Left forelimb (tissue), 1 donor: ENCODE measurements at regions not wholly inside any gene's neighbourhood (a gene's known extent, or its start where the extent isn't known, plus 50 kb on each side); places are given as distances from the start of the nearest gene placed in this dataset.
"Not testable (repeated sequence)": the region's sequence is repeated elsewhere in the genome, so short reads cannot be mapped to it uniquely, and the experiment has no call there.

ENCODE experiments used
- DNase-seq: peaks from one replicate; pipeline ENCODE4 v3.0.0-alpha.2; 2018; ENCODE audit warnings: low spot score

DNA sequence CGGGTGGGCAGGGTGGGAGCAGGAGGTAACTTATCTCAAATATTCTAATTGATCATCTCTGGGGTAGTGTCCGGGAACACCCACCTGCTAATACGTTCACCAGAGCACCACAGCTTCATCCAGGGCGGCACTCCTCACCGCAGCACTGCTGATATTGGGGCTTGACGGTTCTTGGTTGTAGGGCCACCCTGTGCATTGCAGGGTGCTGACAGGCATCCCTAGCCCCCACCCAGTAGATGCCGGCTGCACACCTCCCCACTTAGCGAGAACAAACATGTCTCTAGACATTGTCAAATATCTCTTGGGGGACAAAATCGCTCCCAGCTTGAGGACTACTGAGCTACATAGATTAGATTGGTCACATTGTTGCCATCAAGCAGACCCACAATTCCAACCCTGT, 73.9 kb upstream of the WASF3 start:
- no peak for DNase-seq

DNA sequence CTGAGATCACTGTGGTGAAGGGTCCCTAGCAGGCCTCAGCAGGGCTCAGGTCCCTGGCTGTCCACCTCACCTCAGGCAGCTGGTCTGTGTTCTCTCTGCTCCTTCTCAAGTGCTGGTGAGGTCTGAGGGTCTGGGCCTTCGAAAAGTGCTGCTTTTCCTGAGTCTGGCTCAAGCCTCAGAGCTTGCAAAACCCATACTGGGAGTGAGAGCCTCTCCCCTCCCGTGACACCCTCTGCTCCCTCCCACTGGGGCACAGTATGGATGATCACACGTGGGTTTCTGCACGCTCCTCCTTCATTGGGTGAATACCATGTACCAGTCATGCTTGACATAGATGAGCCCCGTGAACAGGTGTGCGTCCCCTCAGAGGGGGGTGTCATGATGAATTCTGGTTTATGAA, 73.3 kb upstream of the WASF3 start:
- no peak for DNase-seq

GRCh38 chr13:26485288-26485687, 72.2 kb upstream of the WASF3 start:
- no peak for DNase-seq

GRCh38 chr13:26485786-26486185, 71.7 kb upstream of the WASF3 start:
- DNase-seq, result no peak

GRCh38 chr13:26486550-26486949, 70.9 kb upstream of the WASF3 start:
- DNase-seq, result no peak

GRCh38 chr13:26487781-26488180, 69.7 kb upstream of the WASF3 start:
- DNase-seq, result no peak

DNA sequence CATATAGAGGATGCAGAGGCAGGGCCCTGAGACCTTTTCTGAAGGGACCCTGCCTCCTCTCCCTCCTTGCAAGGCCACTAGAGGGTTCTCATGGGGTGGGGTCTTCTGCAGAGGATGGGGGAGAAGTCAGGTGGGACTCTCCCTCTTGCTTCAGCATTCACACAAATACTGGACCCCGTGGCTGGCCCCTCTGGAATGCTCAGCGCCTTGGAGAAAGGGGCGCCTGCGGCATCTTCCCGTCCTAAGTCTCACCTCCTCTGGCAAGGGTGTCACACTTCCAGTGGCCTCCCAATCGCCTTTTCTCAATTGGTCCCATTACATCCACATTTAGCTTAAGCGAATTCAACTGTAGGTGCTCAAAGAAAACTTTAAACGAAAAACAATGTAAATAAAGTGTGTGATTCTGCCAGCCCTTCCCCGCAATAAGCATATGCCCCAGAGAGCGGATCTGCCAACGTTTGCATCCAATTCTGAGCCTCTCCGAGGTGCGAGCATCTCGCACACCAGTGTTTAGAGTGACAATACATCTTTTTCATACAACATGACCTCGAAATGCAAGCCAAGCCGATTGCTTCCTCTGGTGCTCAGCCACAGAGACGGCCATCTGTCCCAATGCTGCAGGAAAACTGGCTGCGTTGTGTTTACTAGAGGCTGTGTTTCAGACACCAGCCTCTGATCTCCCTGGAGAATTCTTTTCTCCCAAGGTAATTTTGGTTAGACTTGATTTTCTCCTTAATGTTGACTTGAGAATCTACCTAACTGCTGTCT, 69.1 kb upstream of the WASF3 start:
- DNase-seq, result no peak

- DNase-seq, result not testable (repeated sequence)
These were observed 65.2 kb upstream of the WASF3 start for GRCh38 chr13:26492301-26492700.

- no peak for DNase-seq
These were observed 62.8 kb upstream of the WASF3 start for GRCh38 chr13:26494571-26495195.

- no peak for DNase-seq
These were observed 61.7 kb upstream of the WASF3 start for GRCh38 chr13:26495750-26496149.

DNA sequence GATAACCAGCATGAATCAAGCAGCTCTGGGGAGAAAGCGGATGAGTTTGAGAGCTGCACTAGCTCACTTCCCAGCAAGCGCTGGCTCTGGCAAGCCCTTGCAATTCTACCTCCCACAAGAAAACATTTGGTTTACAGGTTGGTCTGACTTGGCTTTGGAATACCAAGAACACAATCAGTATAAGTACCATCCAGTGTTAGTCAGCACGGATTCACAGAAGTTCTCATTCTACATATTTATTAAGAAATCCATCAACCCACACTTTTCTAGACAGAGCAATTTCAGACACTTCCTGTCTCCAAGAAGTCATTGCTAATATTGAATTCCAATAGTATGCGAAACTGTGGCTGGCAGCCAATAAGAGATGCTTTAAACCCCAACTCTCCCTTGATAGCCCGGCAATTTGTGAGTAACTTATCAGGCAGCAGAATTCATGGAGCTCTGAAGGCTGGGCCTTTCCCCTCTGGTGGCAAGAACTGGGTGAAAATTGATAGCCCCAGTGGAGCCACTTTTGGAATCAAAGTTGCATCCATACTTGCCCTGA, 59.4 kb upstream of the WASF3 start:
- DNase-seq, result no peak

DNA sequence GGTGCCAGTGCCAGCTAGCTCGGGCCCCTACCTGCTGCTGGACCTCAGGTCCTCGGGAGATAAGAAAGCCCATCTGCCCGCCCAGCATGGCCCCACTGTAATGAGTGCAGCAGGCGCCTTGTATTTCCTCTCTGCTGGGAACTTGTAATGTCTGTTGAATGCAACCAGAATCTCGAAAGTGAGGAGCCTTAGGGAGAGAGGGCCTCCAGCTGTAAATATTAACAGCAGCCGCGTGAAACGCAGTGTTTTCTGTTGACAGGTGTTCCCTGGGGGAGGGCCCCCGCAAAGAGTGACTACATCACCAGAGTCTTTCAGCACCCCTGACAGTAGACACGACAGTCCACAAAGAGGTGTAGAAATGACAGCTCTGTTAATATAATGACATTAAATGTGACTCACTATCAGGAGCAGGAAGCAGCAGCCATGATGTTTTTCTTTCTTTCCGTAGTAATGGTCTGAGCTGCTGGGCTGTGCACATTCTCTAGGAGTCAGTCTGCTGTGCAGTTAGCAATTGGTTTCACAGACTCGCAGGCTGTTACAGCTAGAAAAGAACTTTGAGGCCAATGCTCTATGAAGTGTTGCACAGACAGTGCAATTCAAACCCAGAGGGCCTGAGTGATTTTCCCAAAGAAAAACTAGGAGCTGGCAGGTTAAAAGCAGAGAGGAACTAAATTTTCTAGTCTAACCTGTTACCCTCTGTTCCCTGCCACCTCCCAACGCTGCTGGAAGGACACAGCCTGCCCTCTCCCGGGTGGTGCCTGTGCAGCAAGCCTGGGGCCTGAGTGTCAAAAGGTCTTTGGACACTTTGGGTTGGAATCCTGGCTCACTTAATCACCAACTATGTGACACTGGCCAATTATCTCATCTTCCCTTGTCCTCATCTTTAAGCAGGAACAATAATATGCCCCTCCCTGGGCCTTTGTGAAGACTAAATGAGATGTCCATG, 58.6 kb upstream of the WASF3 start:
- no peak for DNase-seq

- no peak for DNase-seq
These were observed 56.7 kb upstream of the WASF3 start for GRCh38 chr13:26500618-26501320.

GRCh38 chr13:26501641-26502040, 55.8 kb upstream of the WASF3 start:
- no peak for DNase-seq

- DNase-seq, result no peak
These were observed 54.7 kb upstream of the WASF3 start for GRCh38 chr13:26502826-26503225.

GRCh38 chr13:26503826-26504594, 53.5 kb upstream of the WASF3 start:
- peak; percentile 4 for DNase-seq
